Thyroid gland (tissue), 4 donors: ENCODE measurements at regions not wholly inside any gene's neighbourhood (a gene's known extent, or its start where the extent isn't known, plus 50 kb on each side); places are given as distances from the start of the nearest gene placed in this dataset.

Source experiments
- DNase-seq, 2 donors: peaks; one replicate each; pipeline ENCODE4 v3.0.0-alpha.2; 2019
- H3K27ac ChIP-seq, 3 donors: fragments of 200-600 bp; sonication (generic); 1 replicate in 2 of 3; 2 replicates in 1 of 3; pipeline ENCODE4 v1.5.1; 2016 to 2019; ENCODE audit warnings: mild to moderate bottlenecking in 1 of 3, moderate library complexity in 1 of 3
- H3K27me3 ChIP-seq: fragments of 200-600 bp; sonication (generic); one replicate; pipeline ENCODE4 v1.5.1; 2019
- H3K36me3 ChIP-seq, 2 donors: fragments of 200-600 bp; sonication (generic); one replicate each; pipeline ENCODE4 v1.5.1; 2016 to 2019
- H3K4me1 ChIP-seq, 2 donors: fragments of 200-600 bp; sonication (generic); one replicate each; pipeline ENCODE4 v1.5.1; 2017 to 2019
- H3K4me3 ChIP-seq, 3 donors: fragments of 200-600 bp; sonication (generic); replicated peaks in 1 of 3; 1 replicate in 2 of 3; 2 replicates in 1 of 3; pipeline ENCODE4 v1.5.1; 2016; ENCODE audit warnings: mild to moderate bottlenecking in 1 of 3
- H3K9me3 ChIP-seq: fragments of 200-600 bp; sonication (generic); one replicate; pipeline ENCODE4 v1.5.1; 2017
- POLR2A ChIP-seq, 2 donors: fragments of 450-650 bp; IDR thresholded peaks; one replicate each; pipeline ENCODE4 v1.6.1; 2017; ENCODE audit warnings: antibody characterized with exemption in 2 of 2, mild to moderate bottlenecking in 2 of 2, moderate library complexity in 1 of 2
- WGBS, 2 donors: methylation state at CpG; one replicate each; pipeline ENCODE4 v1.1.5; 2017; 5-methylcytosine and 5-hydroxymethylcytosine counted together
- intact Hi-C: fragments of 100-400 bp; cut with DNase I; formaldehyde crosslinking; loops from one replicate; pipeline ENCODE4 v1.15.1; 2023
- TF ChIP-seq, protein P1 (sequence below), 6 experiments: fragments of 200-600 bp in 3 of 6; fragments of 450-650 bp in 3 of 6; sonication (generic) in 3 of 6; IDR thresholded peaks; one replicate each; pipeline ENCODE4 v1.5.1; 2016 to 2019; ENCODE audit warnings: antibody characterized with exemption in 6 of 6, mild to moderate bottlenecking in 2 of 6, inconsistent platforms in 1 of 6, moderate library complexity in 1 of 6

DNA sequence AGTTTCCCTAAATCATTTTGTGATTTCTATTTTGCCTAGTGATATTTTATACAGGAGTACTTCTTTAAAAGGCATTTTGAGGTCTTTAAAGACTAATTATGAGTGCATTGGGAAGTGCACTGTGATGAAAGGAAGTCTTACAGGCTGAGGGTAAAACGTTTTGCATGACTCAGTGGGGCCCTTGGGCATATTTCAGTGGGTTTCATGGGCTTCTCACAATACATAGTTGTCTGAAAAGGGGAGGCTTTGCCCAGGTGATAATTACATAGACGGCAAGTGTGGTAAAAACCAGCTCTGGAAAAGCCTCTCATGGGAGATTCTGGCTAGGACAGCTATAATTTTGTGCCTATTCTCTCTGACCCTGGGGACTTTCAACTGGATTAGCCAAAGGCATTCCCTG is 387.2 kb downstream of the ARHGEF28 start:
- WGBS, 2 donors, result 81 to 83% methylated on average over 2 of the region's 2 CpGs
- H3K4me1 ChIP-seq, result peaks cover 0 to 4% of the 10 kb centered on the region in 2 donors
- H3K27ac ChIP-seq, result no peak overlapping the region
- no peaks in the 10 kb centered on the region for H3K27me3 ChIP-seq
- no peak overlapping the region for H3K4me3 ChIP-seq
- DNase-seq, result no peak
- TF ChIP-seq, protein P1, sequence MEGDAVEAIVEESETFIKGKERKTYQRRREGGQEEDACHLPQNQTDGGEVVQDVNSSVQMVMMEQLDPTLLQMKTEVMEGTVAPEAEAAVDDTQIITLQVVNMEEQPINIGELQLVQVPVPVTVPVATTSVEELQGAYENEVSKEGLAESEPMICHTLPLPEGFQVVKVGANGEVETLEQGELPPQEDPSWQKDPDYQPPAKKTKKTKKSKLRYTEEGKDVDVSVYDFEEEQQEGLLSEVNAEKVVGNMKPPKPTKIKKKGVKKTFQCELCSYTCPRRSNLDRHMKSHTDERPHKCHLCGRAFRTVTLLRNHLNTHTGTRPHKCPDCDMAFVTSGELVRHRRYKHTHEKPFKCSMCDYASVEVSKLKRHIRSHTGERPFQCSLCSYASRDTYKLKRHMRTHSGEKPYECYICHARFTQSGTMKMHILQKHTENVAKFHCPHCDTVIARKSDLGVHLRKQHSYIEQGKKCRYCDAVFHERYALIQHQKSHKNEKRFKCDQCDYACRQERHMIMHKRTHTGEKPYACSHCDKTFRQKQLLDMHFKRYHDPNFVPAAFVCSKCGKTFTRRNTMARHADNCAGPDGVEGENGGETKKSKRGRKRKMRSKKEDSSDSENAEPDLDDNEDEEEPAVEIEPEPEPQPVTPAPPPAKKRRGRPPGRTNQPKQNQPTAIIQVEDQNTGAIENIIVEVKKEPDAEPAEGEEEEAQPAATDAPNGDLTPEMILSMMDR (IDR thresholded peaks at IDR 0.05), result no peak
- no peak for TF ChIP-seq POLR2A (IDR thresholded peaks at IDR 0.05)
- intact Hi-C loops, result no loop called here
- no peaks in the 10 kb centered on the region for H3K9me3 ChIP-seq
- H3K36me3 ChIP-seq, result no peaks in the 10 kb centered on the region

GRCh38 chr5:74009502-74009901 is 383.5 kb downstream of the ARHGEF28 start:
- no peak for DNase-seq
- Histone ChIP-seq H3K36me3 (no peaks in the 10 kb centered on the region), H3K4me3 (no peak overlapping the region), H3K27ac (no peak overlapping the region), H3K27me3 (no peaks in the 10 kb centered on the region), H3K4me1 (no peaks in the 10 kb centered on the region), H3K9me3 (no peaks in the 10 kb centered on the region)
- intact Hi-C loops, result no loop called here
- TF ChIP-seq, protein P1 (IDR thresholded peaks at IDR 0.05), result no peak
- no peak for TF ChIP-seq POLR2A (IDR thresholded peaks at IDR 0.05)
- 60 to 72% methylated on average over 1 of the region's 1 CpG for WGBS, 2 donors

DNA sequence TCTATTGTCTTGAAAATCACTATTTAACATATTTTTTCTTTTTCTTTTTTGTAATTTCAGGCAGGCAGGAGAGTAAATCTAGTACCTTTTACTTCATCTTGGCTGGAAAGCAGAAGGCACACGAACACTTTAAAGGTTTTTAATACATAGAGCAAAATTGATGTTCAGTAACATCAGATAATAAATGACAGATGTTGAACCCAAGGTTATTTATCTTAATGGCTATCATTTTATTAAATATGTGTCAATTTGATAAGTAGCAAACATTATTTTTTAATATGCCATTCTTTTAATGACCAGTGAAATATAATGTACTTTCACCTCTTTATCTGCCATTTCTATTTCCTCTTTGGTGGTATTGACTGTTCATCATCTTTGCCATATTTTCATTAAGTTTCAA is 381.2 kb downstream of the ARHGEF28 start:
- WGBS, 2 donors, result 0% methylated on average over 1 of the region's 1 CpG
- Histone ChIP-seq H3K27me3 (no peaks in the 10 kb centered on the region), H3K27ac (no peak overlapping the region), H3K4me1 (no peaks in the 10 kb centered on the region), H3K4me3 (no peak overlapping the region), H3K9me3 (no peaks in the 10 kb centered on the region), H3K36me3 (no peaks in the 10 kb centered on the region)
- TF ChIP-seq, protein P1 (IDR thresholded peaks at IDR 0.05), result no peak
- TF ChIP-seq POLR2A (IDR thresholded peaks at IDR 0.05), result no peak
- intact Hi-C loops, result no loop called here
- no peak for DNase-seq

DNA sequence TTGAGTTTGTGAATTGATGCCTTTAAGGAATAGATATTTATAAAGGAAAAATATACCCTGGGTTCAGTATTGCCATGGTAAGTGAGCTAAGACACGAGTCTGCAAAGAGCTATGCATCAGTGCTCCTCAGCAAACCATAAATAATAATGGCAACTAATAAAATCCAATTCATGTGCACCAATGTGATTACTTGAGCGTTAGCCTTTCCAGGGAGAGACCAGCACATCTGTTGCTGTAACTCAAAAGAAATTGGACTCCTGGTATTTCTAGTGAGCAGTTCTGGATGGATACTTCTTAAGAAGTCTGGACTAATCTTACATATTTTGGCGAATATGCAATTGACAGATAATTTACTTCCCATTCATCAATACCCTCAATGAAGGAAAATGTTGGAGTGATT is 373.3 kb downstream of the ARHGEF28 start:
- no peak overlapping the region for H3K4me3 ChIP-seq
- WGBS, 2 donors, result 48 to 51% methylated on average over 3 of the region's 3 CpGs
- TF ChIP-seq POLR2A (IDR thresholded peaks at IDR 0.05), result no peak
- TF ChIP-seq, protein P1 (IDR thresholded peaks at IDR 0.05), result no peak
- no peak for DNase-seq
- no peaks in the 10 kb centered on the region for H3K27me3 ChIP-seq
- no peaks in the 10 kb centered on the region for H3K9me3 ChIP-seq
- no peaks in the 10 kb centered on the region for H3K36me3 ChIP-seq
- H3K27ac ChIP-seq, result no peak overlapping the region
- H3K4me1 ChIP-seq, result peaks cover 5 to 7% of the 10 kb centered on the region in 2 donors
- intact Hi-C loops, result no loop called here

DNA sequence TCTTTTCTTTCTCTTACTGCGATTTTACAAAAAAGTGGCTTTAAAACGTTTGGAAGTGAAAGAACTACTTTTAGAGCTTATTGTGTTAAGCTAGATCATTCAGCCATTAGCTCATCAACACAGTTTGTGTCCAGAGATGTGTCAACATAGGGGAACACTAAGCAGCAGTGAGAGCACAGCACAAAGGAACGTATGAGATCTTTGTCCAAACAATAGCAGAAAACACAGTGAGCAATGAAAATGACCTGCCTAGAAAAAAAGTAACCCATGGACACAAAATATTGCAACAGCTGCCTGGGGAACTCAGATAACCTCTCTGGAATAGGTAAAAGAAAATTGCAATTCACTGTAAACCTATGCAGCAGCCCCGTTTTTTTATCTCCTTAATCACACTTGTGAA is 372.5 kb downstream of the ARHGEF28 start:
- Histone ChIP-seq H3K27ac (no peak overlapping the region), H3K27me3 (no peaks in the 10 kb centered on the region), H3K36me3 (no peaks in the 10 kb centered on the region), H3K9me3 (no peaks in the 10 kb centered on the region), H3K4me3 (no peak overlapping the region), H3K4me1 (peaks cover 5 to 7% of the 10 kb centered on the region in 2 donors)
- WGBS, 2 donors, result 56 to 60% methylated on average over 4 of the region's 4 CpGs
- TF ChIP-seq, protein P1 (IDR thresholded peaks at IDR 0.05), result no peak
- no peak for TF ChIP-seq POLR2A (IDR thresholded peaks at IDR 0.05)
- DNase-seq, result no peak
- intact Hi-C loops, result no loop called here
